ENCODE measurements at regions not wholly inside any gene's neighbourhood (a gene's known extent, or its start where the extent isn't known, plus 50 kb on each side); places are given as distances from the start of the nearest gene placed in this dataset.

- POLR2A ChIA-PET, result no interaction called here
- H3K4me1 ChIP-seq (ENCODE audit: control insufficient read depth, insufficient read depth, low read length), result no peaks in the 10 kb centered on the region
- TF ChIP-seq ELK4 (IDR thresholded peaks at IDR 0.05; ENCODE audit: borderline replicate concordance, low read depth, low read length) (no peak), ZSCAN23 (tag by site-specific recombination; IDR thresholded peaks at IDR 0.05) (no peak), ZNF394 (tag by site-specific recombination; IDR thresholded peaks at IDR 0.05; ENCODE audit: borderline replicate concordance) (no peak), ZNF10 (tag by site-specific recombination; IDR thresholded peaks at IDR 0.05) (no peak), ZNF621 (tag by site-specific recombination; IDR thresholded peaks at IDR 0.05) (no peak), ZNF580 (tag by site-specific recombination; IDR thresholded peaks at IDR 0.05) (no peak), KLF1 (tag by site-specific recombination; IDR thresholded peaks at IDR 0.05) (no peak), ZNF707 (tag by site-specific recombination; IDR thresholded peaks at IDR 0.05) (no peak), ZBTB49 (tag by site-specific recombination; IDR thresholded peaks at IDR 0.05; ENCODE audit: low read depth) (no peak), SALL2 (tag by site-specific recombination; IDR thresholded peaks at IDR 0.05; ENCODE audit: borderline replicate concordance) (no peak), ZBTB48 (tag by site-specific recombination; IDR thresholded peaks at IDR 0.05) (no peak), ZNF148 (tag by site-specific recombination; IDR thresholded peaks at IDR 0.05; ENCODE audit: borderline replicate concordance) (no peak), REST (tag by site-specific recombination; IDR thresholded peaks at IDR 0.05) (no peak), ZNF350 (tag by site-specific recombination; IDR thresholded peaks at IDR 0.05) (no peak), REPIN1 (tag by site-specific recombination; IDR thresholded peaks at IDR 0.05; ENCODE audit: low read depth) (no peak), ZNF280D (tag by site-specific recombination; IDR thresholded peaks at IDR 0.05) (no peak), ZNF138 (tag by site-specific recombination; IDR thresholded peaks at IDR 0.05; ENCODE audit: borderline replicate concordance) (no peak), ZSCAN30 (tag by site-specific recombination; IDR thresholded peaks at IDR 0.05) (no peak)
- no peak overlapping the region for H3K27ac ChIP-seq (ENCODE audit: extremely low read depth, low read depth, low read length)
- no peaks in the 10 kb centered on the region for H3K9me3 ChIP-seq (ENCODE audit: control insufficient read depth, insufficient read depth, low read depth, low read length)
- CTCF ChIA-PET, result interaction anchor here (0.6 to 1.1 kb wide), 3 partner anchors 8 to 803 kb away, joined by 3 to 4 read pairs (median 3); no protein-coding TSS in a partner anchor
- H3K36me3 ChIP-seq (ENCODE audit: control insufficient read depth in 2 of 2, insufficient read depth in 1 of 2, low read length in 2 of 2), result no peaks in the 10 kb centered on the region
- H3K4me3 ChIP-seq (ENCODE audit: low read depth, low read length), result no peak overlapping the region
These were observed 69.8 kb upstream of the DUSP22 start for GRCh38 chr6:222468-222867.

All from HEK293 (cell line).